HCT116 (cell line): ENCODE measurements at regions not wholly inside any gene's neighbourhood (a gene's known extent, or its start where the extent isn't known, plus 50 kb on each side); places are given as distances from the start of the nearest gene placed in this dataset.

ENCODE experiments used
- ATAC-seq: fragments of 200-7000 bp; cut with Tn5 transposase; 2 replicates; pipeline ENCODE4 v1.9.1; 2020; ENCODE audit warnings: mild to moderate bottlenecking, moderate library complexity
- BruUV-seq: library from RNA; stranded (reverse); fragments of 400-500 nt; replicated peaks from 2 replicates; lab custom pipeline; 2021; lab: Mats Ljungman, UMichigan
- CTCF ChIA-PET: fragments of 300-600 bp; sonication (Branson Sonifier 250); formaldehyde crosslinking; loops from one replicate; lab custom pipeline; 2021; ENCODE audit warnings: antibody characterized with exemption; lab: Charles Lee
- POLR2A ChIA-PET: fragments of 300-600, 350-600 bp; sonication (Branson Sonifier 250); formaldehyde crosslinking; loops from one replicate; lab custom pipeline; 2021; ENCODE audit warnings: antibody characterized with exemption; lab: Charles Lee
- RAD21 ChIA-PET, 2 experiments: fragments of 300-600 bp; sonication (Branson Sonifier 250); formaldehyde crosslinking; loops; one replicate each; lab custom pipeline; 2023; ENCODE audit warnings: low total read pairs in 2 of 2; ENCODE audit not compliant: uncharacterized antibody in 2 of 2, unreplicated experiment in 2 of 2, low non-redundant PET in 1 of 2; lab: Charles Lee
- DNase-seq: peaks from one replicate; pipeline ENCODE4 v3.0.0-alpha.2; 2010; ENCODE audit warnings: low read depth, low spot score
- H2AFZ ChIP-seq: fragments of 200-600 bp; shearing (Covaris generic), sonication (generic); 2 replicates; pipeline ENCODE4 v1.6.1; 2017; ENCODE audit warnings: low read depth, mixed run types, mixed read lengths, antibody characterized with exemption, low read length; ENCODE audit not compliant: poor library complexity, severe bottlenecking
- H3K27ac ChIP-seq: 2 replicates; pipeline ENCODE4 v1.5.1; 2012; ENCODE audit warnings: low read depth, low read length
- H3K27me3 ChIP-seq: fragments of 200-600 bp; sonication (generic); 2 replicates; pipeline ENCODE4 v1.6.1; 2016; ENCODE audit warnings: mixed run types, low read length, mixed read lengths; ENCODE audit not compliant: insufficient read depth
- H3K36me3 ChIP-seq, 2 experiments: fragments of 200-500 bp in 1 of 2; fragments of 200-600 bp in 1 of 2; sonication (Bioruptor generic) in 1 of 2; sonication (generic) in 1 of 2; 2 replicates each; pipeline versions ENCODE4 v1.5.1 to v1.6.1; 2014 to 2016; ENCODE audit warnings: low read length in 2 of 2, inconsistent platforms in 1 of 2, mixed read lengths in 1 of 2, mixed run types in 1 of 2; ENCODE audit not compliant: insufficient read depth in 2 of 2, control insufficient read depth in 1 of 2
- H3K4me1 ChIP-seq, 2 experiments: fragments of 200-600 bp in 1 of 2; sonication (generic) in 1 of 2; 2 replicates each; pipeline versions ENCODE4 v1.5.1 to v1.6.1; 2012 to 2017; ENCODE audit warnings: low read length in 2 of 2, inconsistent platforms in 1 of 2, mild to moderate bottlenecking in 1 of 2, mixed read lengths in 1 of 2, mixed run types in 1 of 2, moderate library complexity in 1 of 2; ENCODE audit not compliant: insufficient read depth in 2 of 2, control insufficient read depth in 1 of 2
- H3K4me2 ChIP-seq: fragments of 200-600 bp; sonication (generic); 2 replicates; pipeline ENCODE4 v1.6.1; 2017; ENCODE audit warnings: mixed run types, low read length, mixed read lengths
- H3K4me3 ChIP-seq, 2 experiments: fragments of 200-600 bp in 1 of 2; sonication (generic) in 1 of 2; replicated peaks in 1 of 2; 2 replicates each; pipeline ENCODE4 v1.5.1; 2011 to 2016; ENCODE audit warnings: low read length in 2 of 2, control low read depth in 1 of 2, low read depth in 1 of 2, mild to moderate bottlenecking in 1 of 2, mixed read lengths in 1 of 2, mixed run types in 1 of 2
- H3K79me2 ChIP-seq: fragments of 200-600 bp; sonication (generic); 2 replicates; pipeline ENCODE4 v1.6.1; 2017; ENCODE audit warnings: mild to moderate bottlenecking, mixed run types, low read length, moderate library complexity, mixed read lengths; ENCODE audit not compliant: insufficient read depth
- H3K9ac ChIP-seq: fragments of 200-600 bp; sonication (generic); 2 replicates; pipeline ENCODE4 v1.6.1; 2016; ENCODE audit warnings: low read length, mixed read lengths
- H3K9me2 ChIP-seq: fragments of 200-600 bp; sonication (generic), shearing (Covaris generic); 2 replicates; pipeline ENCODE4 v1.6.1; 2017; ENCODE audit warnings: mixed run types, mild to moderate bottlenecking, moderate library complexity; ENCODE audit not compliant: insufficient read depth
- H3K9me3 ChIP-seq, 2 experiments: fragments of 200-500 bp in 1 of 2; fragments of 200-600 bp in 1 of 2; sonication (Bioruptor generic) in 1 of 2; sonication (generic) in 1 of 2; 2 replicates each; pipeline ENCODE4 v1.6.1; 2014 to 2017; ENCODE audit warnings: low read length in 2 of 2, mixed read lengths in 2 of 2, inconsistent platforms in 1 of 2, low read depth in 1 of 2, mild to moderate bottlenecking in 1 of 2, mixed run types in 1 of 2, moderate library complexity in 1 of 2; ENCODE audit not compliant: control insufficient read depth in 1 of 2, insufficient read depth in 1 of 2
- H4K20me1 ChIP-seq: fragments of 200-600 bp; sonication (generic), shearing (Covaris generic); 2 replicates; pipeline ENCODE4 v1.6.1; 2017; ENCODE audit warnings: mixed run types, mild to moderate bottlenecking, moderate library complexity; ENCODE audit not compliant: insufficient read depth
- CBX3 ChIP-seq: IDR thresholded peaks from 2 replicates; pipeline ENCODE4 v1.6.1; 2012; ENCODE audit warnings: low read depth
- CEBPB ChIP-seq: IDR thresholded peaks from 2 replicates; pipeline ENCODE4 v1.6.1; 2012; ENCODE audit warnings: low read depth
- EGR1 ChIP-seq: IDR thresholded peaks from 2 replicates; pipeline ENCODE4 v1.6.1; 2012; ENCODE audit warnings: low read depth
- ELF1 ChIP-seq: IDR thresholded peaks from 2 replicates; pipeline ENCODE4 v1.6.1; 2012; ENCODE audit warnings: low read depth, borderline replicate concordance
- EZH2 ChIP-seq: fragments of 200-600 bp; sonication (generic); IDR thresholded peaks from 2 replicates; pipeline ENCODE4 v1.6.1; 2017; ENCODE audit warnings: antibody characterized with exemption, mixed run types
- FOSL1 ChIP-seq: IDR thresholded peaks from 2 replicates; pipeline ENCODE4 v1.6.1; 2012; ENCODE audit warnings: low read depth
- JUND ChIP-seq: IDR thresholded peaks from 2 replicates; pipeline ENCODE4 v1.6.1; 2012
- RAD21 ChIP-seq: IDR thresholded peaks from 2 replicates; pipeline ENCODE4 v1.6.1; 2012; ENCODE audit warnings: low read depth, mild to moderate bottlenecking
- SIN3A ChIP-seq: IDR thresholded peaks from 2 replicates; pipeline ENCODE4 v1.6.1; 2012; ENCODE audit warnings: low read depth
- SP1 ChIP-seq: IDR thresholded peaks from 2 replicates; pipeline ENCODE4 v1.6.1; 2012; ENCODE audit warnings: low read depth
- SRF ChIP-seq: IDR thresholded peaks from 2 replicates; pipeline ENCODE4 v1.6.1; 2012; ENCODE audit warnings: low read depth
- ZFX ChIP-seq: fragments of 450-650 bp; IDR thresholded peaks from 2 replicates; pipeline ENCODE4 v1.6.1; 2017
- intact Hi-C: fragments of 100-400 bp; cut with micrococcal nuclease; formaldehyde crosslinking; loops from 2 replicates; pipeline ENCODE4 v1.10.0; 2022
- TF ChIP-seq, protein P1 (sequence below): IDR thresholded peaks from 2 replicates; pipeline ENCODE4 v1.6.1; 2012

DNA sequence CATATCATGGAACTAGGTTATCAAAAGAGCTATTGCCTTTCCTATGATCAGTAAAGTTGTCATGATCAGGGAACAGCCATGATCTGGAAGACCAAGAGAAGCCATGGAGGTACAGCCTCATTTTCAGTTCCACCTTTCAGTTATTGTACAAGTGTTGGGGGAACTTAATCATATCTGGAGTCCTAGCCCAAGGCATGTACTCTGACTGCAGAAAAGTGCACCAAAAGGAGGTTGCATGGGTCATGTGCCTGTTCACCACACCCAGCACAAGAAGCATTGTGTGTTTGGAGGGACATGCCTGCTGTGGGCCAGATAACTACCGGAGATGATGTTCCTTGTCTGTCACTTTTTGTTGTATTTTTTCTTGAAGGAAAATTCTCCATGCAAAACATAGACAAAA, 185.8 kb upstream of the MAN1A1 start:
- no peaks in the 10 kb centered on the region for H4K20me1 ChIP-seq
- DNase-seq (no peak), ATAC-seq (no peak)
- H3K27me3 ChIP-seq: no peaks in the 10 kb centered on the region
- H3K9me2 ChIP-seq: no peaks in the 10 kb centered on the region
- no peaks in the 10 kb centered on the region for H3K79me2 ChIP-seq
- no peak overlapping the region for H3K4me2 ChIP-seq
- no peaks in the 10 kb centered on the region for H3K36me3 ChIP-seq
- H3K4me3 ChIP-seq: no peak overlapping the region
- CTCF ChIA-PET: no interaction called here
- H3K27ac ChIP-seq: no peak overlapping the region
- H3K9ac ChIP-seq: no peak overlapping the region
- no peak overlapping the region for H2AFZ ChIP-seq
- H3K9me3 ChIP-seq: no peaks in the 10 kb centered on the region
- no peak for TF ChIP-seq SP1
- no peak for TF ChIP-seq CBX3
- TF ChIP-seq ZFX: no peak
- TF ChIP-seq FOSL1: no peak
- RAD21 ChIA-PET: no interaction called here
- no TSS peak for BruUV-seq
- intact Hi-C loops: no loop called here
- POLR2A ChIA-PET: no interaction called here
- H3K4me1 ChIP-seq: peaks cover 25 to 27% of the 10 kb centered on the region in 2 experiments

DNA sequence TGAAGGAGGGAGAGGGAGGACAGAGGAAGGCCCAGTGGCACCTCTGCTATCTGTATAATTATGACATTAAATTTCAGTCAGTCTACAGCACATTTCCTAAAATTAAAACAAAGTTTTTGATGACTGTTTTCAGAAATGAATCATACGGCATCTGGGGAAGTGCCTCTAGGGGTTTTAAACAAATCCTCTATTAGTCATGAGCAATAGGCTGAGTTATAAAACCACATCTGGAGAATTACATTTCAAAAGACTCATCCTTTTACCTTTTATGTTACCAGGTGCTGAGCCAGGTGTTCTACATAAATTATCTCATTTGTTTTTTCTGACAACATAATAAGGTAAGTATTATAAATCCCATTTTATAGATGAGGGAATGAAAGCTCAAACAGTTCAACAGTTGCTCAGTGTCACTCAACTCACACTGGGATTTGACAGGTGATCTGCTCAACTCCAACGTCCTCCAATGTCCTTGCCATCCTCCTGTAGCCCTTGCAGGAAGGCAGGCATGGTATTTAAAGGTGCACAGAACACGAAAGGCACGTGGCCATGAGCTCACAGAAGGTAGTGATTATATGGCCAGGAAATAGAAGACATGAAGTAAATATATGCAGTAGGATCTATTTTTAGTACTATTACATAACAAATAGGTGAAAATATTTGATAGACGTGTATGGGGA, 184.2 kb upstream of the MAN1A1 start:
- Histone ChIP-seq H3K4me3 (no peak overlapping the region), H3K27ac (peak overlapping the region; percentile 34; the same call in 1 of the 2 replicates), H3K27me3 (no peaks in the 10 kb centered on the region), H3K36me3 (no peaks in the 10 kb centered on the region), H4K20me1 (no peaks in the 10 kb centered on the region), H3K9me2 (no peaks in the 10 kb centered on the region), H3K79me2 (no peaks in the 10 kb centered on the region), H2AFZ (peak overlapping the region; percentile 7), H3K9ac (no peak overlapping the region), H3K9me3 (no peaks in the 10 kb centered on the region), H3K4me1 (peaks cover 21 to 24% of the 10 kb centered on the region in 2 experiments), H3K4me2 (peak overlapping the region; percentile 47)
- CTCF ChIA-PET: no interaction called here
- POLR2A ChIA-PET: no interaction called here
- intact Hi-C loops: no loop called here
- RAD21 ChIA-PET: no interaction called here
- no TSS peak for BruUV-seq
- DNase-seq (peak; percentile 58), ATAC-seq (peak; percentile 86)
- TF ChIP-seq CEBPB (peak; percentile 86), ELF1 (no peak), EGR1 (0 out of 2 replicates have a peak, but pooled peaks have one; percentile 26), FOSL1 (peak; percentile 95), EZH2 (no peak), RAD21 (peak; percentile 30; the same call in 1 of the 2 replicates), JUND (peak; percentile 94), SP1 (peak; percentile 82), SRF (peak; percentile 56; the same call in 1 of the 2 replicates), SIN3A (peak; percentile 77)
- TF ChIP-seq, protein P1, sequence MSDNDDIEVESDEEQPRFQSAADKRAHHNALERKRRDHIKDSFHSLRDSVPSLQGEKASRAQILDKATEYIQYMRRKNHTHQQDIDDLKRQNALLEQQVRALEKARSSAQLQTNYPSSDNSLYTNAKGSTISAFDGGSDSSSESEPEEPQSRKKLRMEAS: peak; percentile 46; the same call in 1 of the 2 replicates
